Fibroblast of skin of back (primary cell): ENCODE measurements at regions not wholly inside any gene's neighbourhood (a gene's known extent, or its start where the extent isn't known, plus 50 kb on each side); places are given as distances from the start of the nearest gene placed in this dataset.
"Not testable (repeated sequence)": the region's sequence is repeated elsewhere in the genome, so short reads cannot be mapped to it uniquely, and the experiment has no call there.

Experiments used
- DNase-seq: peaks from one replicate; pipeline ENCODE4 v3.0.0-alpha.2; 2013

DNA sequence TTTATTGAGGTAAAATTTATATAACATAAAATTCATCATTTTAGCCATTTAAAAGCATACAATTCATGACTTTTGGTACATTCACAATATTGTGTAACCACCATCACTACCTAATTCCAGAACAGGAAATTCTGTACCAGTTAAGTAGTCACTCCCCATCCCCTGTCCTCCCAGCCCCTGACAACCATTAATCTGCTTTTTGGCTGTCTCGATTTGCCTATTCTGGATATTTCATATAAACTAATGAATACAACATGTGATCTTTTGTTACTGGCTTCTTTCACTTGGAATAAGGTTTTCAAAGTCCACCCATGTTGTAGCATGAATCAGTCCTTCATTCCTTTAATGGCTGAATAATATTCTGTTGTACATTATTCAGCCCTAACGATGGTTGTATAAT is 115.6 kb upstream of the KLF14 start:
- DNase-seq = no peak

- peak; percentile 42 for DNase-seq
Observed at GRCh38 chr7:130850956-130851355, 116.9 kb upstream of the KLF14 start.

DNA sequence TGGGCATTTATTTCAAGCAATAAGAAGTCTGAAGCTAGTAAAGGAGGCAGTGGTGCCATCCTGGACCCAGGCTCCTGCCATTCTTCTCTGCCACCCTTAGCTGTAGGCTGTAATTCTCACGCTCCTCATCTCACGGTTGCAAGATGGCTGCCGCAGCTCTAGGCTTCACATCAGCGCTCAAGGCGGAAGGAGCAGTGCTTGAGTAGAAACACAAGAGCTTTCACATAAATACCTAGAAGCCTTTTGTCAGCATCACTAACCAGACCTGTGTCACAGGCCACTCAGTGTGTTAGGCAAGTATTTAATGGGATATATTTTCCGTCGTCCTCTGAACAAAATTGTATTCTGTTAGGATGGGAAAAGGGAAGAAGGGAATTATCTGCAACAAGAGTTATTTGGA is 118.9 kb upstream of the KLF14 start:
- DNase-seq = no peak

DNA sequence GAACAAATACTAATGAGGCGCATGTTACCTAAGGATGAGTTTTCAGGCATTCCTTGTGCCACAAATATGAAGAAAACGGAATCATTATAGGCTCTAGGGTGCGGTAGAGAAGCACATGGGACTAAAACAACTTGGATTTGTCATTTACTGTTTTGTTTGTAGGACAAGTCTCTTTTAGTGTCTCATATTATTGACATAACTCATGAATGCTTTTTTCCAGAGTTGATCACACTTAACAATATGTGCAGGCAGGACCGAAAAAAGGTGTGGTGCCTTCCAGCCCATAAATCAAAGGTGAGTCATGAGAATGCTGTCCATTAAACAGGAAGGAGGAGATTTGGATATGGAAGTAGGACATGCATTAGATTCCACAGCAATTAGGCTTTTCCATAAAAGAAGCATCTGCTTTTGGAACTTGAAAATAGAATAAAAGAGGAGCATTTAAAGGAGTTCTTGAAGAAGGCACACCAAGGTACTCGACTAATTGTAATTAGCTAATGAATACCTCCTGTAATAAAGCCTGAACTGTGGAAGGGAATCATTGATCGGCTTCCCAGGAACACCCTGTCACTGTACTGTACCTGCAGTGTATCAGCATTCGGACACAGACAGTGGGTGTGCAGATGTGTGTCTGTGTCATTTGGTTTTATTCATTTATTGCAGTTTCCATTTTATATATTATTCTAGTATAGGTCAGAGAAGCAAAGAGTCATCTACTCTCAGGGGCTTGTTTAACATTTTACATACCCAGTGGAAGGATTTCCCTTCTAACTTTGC is 119.7 kb upstream of the KLF14 start:
- peak; percentile 89 for DNase-seq

DNA sequence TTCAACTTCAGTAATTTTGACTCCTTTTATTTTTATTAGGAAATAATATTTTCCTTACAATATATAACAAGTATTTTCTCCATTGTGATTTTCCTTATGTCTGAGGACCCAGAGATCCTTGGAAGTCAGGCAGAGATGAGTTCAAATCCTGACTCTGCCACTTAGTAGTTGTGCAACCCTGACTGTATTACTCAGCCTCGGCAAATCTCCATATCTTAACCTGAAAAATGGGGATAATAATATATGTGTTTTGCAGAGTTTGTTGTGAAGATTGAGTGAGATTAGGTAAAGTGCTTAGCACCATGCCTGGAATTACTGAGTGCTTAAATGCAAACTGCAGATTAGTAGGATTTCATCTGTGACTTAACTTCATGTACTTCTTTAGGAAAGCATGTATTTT is 120.5 kb upstream of the KLF14 start:
- DNase-seq = no peak

DNA sequence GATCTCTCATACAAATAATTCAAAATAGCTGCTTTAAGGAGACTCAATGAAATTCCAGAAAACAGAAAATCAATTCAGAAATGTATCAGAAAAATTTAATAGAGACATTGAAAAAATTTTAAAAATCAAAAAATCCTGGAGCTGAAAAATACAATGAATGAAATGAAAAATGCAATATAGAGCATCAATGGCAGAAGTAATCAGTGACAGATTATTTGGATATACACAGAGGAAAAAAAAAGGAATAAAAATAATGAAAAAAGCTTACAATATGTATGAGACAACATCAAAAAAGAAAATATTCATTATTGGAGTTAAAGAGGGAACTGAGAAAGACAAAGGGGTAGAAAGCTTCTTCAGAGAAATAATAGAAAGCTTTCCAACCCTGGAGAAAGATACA is 122.9 kb upstream of the KLF14 start:
- DNase-seq = no peak

- not testable (repeated sequence) for DNase-seq
Observed at GRCh38 chr7:130860832-130861231, 126.8 kb upstream of the KLF14 start.

GRCh38 chr7:130865408-130866236 is 131.6 kb upstream of the KLF14 start:
- DNase-seq = peak; percentile 44

GRCh38 chr7:130867039-130867438 is 133.0 kb upstream of the KLF14 start:
- no peak for DNase-seq

- DNase-seq = no peak
Observed at GRCh38 chr7:130867581-130868136, 133.7 kb upstream of the KLF14 start.

GRCh38 chr7:130868139-130868538 is 134.1 kb upstream of the KLF14 start:
- no peak for DNase-seq

DNA sequence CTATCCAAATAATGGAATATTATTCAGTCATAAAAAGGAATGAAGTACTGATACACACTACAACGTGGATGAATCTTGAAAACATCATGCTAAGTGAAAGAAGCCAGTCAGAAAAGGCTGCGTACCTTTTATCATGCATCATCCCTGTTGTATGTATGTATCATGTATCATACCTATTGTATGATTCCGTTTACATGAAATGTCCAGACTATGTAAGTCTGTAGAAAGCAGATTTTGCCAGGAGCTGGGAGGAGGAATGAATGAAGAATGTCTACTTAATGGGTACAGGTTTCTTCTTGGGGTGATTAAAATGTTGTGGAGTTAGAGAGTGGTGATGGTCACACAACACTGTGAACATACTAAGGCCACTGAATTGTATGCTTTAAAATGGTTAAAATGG is 135.9 kb upstream of the KLF14 start:
- DNase-seq = no peak

- DNase-seq = no peak
Observed at GRCh38 chr7:130872341-130872740, 138.3 kb upstream of the KLF14 start.

- DNase-seq = no peak
Observed at GRCh38 chr7:130872756-130873448, 138.9 kb upstream of the KLF14 start.

DNA sequence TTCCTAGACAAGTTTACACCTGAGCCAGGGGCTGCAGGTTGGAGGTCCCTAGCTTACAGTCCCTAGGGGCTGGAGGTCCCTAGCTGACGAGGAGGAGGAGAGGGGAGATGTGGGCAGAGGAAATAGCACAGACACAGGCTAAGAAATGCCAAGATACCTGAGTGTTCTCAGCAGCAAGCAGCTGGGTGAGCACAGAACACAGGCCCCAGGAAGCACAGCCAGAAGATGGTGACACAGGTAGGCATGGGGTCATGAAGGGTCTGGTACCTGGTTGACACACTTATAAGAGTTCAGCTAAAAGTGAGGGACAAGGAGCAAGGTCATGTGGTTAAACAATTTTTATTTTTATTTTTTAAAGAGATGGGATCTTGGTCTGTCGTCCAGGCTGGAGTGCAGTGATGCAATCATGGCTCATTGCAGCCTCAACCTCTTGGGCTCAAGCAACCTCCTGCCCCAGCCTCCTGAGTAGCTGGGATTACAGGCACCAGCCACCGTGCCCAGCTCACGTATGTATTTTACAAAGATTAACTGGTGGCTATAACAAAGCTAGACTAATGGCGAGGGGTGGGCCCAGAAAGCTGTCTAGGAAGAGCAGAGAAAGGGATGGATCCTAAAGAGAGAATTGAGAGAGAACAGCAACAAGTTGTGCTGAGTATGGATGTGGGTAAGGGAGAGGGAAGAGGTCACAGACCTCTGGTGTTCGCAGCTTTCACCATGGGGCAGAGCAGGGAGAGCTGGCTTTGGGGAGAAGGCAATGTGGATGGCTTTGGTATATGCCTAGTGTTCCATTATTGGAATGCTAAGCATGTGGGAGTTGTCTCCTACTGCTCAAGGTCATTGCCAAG is 140.3 kb upstream of the KLF14 start:
- no peak for DNase-seq

GRCh38 chr7:130875265-130875741 is 141.3 kb upstream of the KLF14 start:
- no peak for DNase-seq

DNA sequence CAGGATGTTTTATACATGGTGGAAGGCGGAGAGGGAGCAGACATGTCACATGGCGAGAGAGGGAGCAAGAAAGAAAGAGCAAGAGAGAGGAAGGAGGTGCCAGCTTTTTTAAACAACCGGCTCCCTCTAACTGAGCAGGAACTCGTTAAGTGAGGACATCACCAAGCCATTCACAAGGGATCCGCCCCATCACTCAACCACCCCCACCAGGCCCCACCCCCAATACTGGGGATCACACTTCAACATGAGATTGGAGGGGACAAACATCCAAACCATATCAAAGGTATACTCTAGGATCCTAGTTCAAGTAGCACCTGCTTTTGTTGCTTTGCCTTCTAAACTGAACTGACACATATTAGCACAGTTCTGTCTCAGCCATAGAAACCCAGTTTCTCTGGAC is 141.9 kb upstream of the KLF14 start:
- DNase-seq = no peak

GRCh38 chr7:130877236-130877990 is 143.4 kb upstream of the KLF14 start:
- no peak for DNase-seq

DNA sequence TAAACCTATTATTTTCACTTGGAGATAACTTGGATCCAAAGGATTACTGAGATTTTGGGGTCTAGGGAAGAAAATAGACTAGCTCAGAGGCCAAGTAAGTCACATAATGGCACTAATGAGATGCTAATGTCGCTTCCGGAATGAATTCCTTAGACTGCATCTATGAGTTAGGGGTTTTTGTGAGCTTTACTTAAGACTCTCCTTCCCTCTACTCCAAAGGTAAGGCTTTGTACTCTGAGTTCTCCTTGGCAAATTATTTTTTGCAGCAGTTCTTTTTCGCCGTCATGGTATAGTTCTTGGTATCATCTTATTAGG is 143.9 kb upstream of the KLF14 start:
- no peak for DNase-seq

DNA sequence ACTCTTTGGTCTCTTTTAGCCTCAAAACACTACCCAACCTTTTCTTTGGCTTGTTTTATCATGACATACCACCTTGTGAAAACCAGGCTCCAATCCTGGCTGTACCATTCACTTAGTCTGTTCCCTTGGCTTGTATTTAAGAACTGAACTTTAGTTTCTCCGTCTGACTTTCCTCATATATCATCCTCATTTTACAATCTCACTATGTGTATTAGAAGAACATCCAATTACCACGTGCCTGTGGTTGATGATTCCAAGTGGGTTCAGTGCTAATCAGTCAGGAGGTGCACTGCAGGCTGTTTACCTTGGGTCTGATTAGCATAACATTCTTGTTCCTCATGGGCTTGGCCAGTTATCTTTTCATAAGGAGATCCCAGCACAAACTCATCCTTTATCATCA is 144.8 kb upstream of the KLF14 start:
- no peak for DNase-seq

GRCh38 chr7:130879191-130879590 is 145.2 kb upstream of the KLF14 start:
- DNase-seq = no peak
